Gastroesophageal sphincter (tissue), 3 donors: ENCODE measurements at regions not wholly inside any gene's neighbourhood (a gene's known extent, or its start where the extent isn't known, plus 50 kb on each side); places are given as distances from the start of the nearest gene placed in this dataset.
"Not testable (repeated sequence)": the region's sequence is repeated elsewhere in the genome, so short reads cannot be mapped to it uniquely, and the experiment has no call there.

ENCODE experiments used
- CTCF ChIP-seq, 4 experiments: fragments of 200-600 bp in 2 of 4; fragments of 450-650 bp in 2 of 4; sonication (generic) in 1 of 4; IDR thresholded peaks; one replicate each; pipeline ENCODE4 v1.5.1; 2017 to 2019; ENCODE audit warnings: antibody characterized with exemption in 4 of 4, mild to moderate bottlenecking in 2 of 4, moderate library complexity in 2 of 4
- EP300 ChIP-seq: sonication (generic); formaldehyde crosslinking; IDR thresholded peaks from one replicate; pipeline ENCODE4 v1.6.1; 2017; ENCODE audit warnings: antibody characterized with exemption, mild to moderate bottlenecking
- POLR2A ChIP-seq, 2 donors: fragments of 450-650 bp; IDR thresholded peaks; one replicate each; pipeline ENCODE4 v1.6.1; 2017; ENCODE audit warnings: antibody characterized with exemption in 2 of 2, mild to moderate bottlenecking in 2 of 2, moderate library complexity in 1 of 2
- POLR2AphosphoS5 ChIP-seq: sonication (generic); formaldehyde crosslinking; IDR thresholded peaks from one replicate; pipeline ENCODE4 v1.6.1; 2017; ENCODE audit warnings: antibody characterized with exemption

- not testable (repeated sequence) for TF ChIP-seq CTCF (IDR thresholded peaks at IDR 0.05); POLR2AphosphoS5; EP300; POLR2A (IDR thresholded peaks at IDR 0.05)
Measured at GRCh38 chr20:26268762-26269161, 572.1 kb upstream of the ZNF337 start.
